ENCODE measurements at regions not wholly inside any gene's neighbourhood (a gene's known extent, or its start where the extent isn't known, plus 50 kb on each side); places are given as distances from the start of the nearest gene placed in this dataset.
"Not testable (repeated sequence)": the region's sequence is repeated elsewhere in the genome, so short reads cannot be mapped to it uniquely, and the experiment has no call there.

DNA sequence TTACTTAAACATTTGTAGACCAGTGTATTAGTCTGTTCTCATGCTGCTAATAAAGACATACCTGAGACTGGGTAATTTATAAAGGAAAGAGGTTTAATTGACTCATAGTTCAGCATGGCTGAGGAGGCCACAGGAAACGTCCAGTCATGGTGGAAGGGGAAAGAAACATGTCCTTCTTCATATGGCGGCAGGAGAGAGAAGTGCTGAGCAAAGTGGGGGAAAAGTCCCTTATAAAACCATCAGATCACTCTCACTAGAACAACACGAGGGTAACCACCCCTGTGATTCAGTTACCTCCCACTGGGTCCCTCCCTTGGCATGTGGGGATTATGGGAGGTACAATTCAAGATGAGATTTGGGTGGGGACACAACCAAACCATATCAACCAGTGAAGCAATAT, 247.1 kb downstream of the UTRN start:
- not testable (repeated sequence) for DNase-seq (ENCODE audit: low read depth, low spot score)

- no peak for DNase-seq (ENCODE audit: low read depth, low spot score)
Measured at GRCh38 chr6:144534180-144534579, 249.0 kb downstream of the UTRN start.

- DNase-seq (ENCODE audit: low read depth, low spot score), result no peak
Measured at GRCh38 chr6:144535630-144536029, 250.5 kb downstream of the UTRN start.

DNA sequence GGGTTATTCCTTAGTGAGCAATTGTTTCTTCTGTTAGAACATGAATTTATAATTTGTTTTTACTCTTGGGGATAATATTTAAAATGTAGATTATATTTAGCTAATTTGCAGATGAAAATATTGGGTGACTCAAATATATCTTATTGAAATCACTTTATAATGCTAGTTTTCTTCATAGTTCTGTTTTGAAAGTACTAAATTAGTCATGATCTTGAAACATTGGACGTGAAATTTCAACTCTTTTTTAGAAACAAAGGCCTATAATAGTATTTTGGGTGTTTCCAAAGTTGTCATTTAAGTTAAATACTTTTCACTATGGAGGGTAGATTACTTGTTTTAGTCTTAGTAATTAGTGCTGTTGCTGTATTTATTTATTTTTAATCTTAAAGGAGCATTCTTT, 250.9 kb downstream of the UTRN start:
- DNase-seq (ENCODE audit: low read depth, low spot score), result no peak

- DNase-seq (ENCODE audit: low read depth, low spot score), result no peak
Measured at GRCh38 chr6:144543006-144543871, 258.1 kb downstream of the UTRN start.

DNA sequence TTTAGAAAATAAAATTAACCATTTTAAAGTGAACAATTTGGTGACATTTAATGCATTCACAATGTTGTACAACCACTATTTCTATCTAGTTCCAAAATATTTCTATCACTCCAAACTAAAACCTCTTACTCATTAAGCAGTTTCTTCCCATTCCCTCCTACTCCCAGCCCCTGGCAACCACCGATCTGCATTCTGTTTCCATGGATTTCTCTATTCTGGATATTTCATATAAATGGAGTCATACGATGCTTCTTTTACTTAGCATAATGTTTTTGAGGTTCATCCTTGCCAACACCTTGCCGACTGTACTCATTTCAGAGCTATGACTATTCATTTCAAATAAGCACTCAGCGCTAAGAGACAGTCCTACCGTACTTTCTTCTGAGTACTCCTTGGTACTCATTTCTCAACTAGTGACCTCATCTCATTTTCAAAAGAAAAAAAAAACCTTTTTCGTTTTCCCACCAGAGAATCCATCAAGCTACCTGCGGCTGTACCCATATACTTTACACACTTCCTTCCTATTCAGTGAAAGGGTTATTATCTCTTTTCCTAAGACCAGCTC, 259.2 kb downstream of the UTRN start:
- no peak for DNase-seq (ENCODE audit: low read depth, low spot score)

DNA sequence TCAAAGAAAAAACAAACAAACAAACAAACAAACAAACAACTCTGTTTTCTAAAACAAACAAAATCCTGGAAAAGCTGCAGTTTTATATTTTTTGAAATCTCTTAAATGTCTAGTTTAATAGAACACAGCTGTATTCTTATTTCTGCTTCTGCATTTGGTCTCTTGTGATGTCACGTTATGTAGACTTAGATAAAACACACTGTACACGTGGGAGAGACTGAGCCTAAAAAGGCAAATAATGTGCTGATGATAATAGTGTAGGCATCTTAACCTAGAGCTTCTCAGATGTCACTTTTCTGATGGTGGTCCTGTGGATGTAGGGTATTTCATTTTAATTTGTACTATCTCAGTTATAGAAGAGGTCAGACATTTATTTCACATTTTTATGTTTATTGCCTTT, 261.7 kb downstream of the UTRN start:
- DNase-seq (ENCODE audit: low read depth, low spot score), result no peak

DNA sequence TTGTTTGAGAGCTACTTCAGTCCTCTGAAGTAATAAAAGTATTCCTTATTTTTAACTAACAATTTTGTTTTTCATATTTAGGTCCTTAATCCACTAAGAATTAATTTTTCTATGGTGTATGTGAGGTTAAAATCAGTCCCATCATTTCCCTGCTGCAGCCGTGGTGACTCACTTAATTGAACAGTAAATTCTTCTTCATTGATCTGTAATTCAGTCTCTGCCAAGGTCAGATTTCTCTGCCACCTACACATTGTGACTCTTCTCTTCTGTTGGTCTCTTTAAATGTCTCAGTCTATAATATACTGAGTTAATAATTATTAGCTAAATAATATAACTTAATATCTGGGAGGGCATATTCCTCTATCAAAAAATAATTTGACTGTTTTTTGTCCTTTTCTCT, 262.3 kb downstream of the UTRN start:
- DNase-seq (ENCODE audit: low read depth, low spot score), result no peak

DNA sequence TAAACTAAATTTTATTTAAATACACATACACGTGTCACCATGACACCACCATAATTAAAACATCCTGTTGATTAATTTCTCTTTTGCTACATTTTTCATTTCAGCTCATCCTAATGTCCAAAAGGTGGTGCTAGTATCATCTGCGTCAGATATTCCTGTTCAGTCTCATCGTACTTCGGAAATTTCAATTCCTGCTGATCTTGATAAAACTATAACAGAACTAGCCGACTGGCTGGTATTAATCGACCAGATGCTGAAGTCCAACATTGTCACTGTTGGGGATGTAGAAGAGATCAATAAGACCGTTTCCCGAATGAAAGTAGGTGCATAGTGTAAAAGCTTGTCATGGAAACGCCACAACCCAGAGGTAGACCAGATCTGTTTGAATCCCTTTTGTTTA, 263.4 kb downstream of the UTRN start:
- no peak for DNase-seq (ENCODE audit: low read depth, low spot score)

DNA sequence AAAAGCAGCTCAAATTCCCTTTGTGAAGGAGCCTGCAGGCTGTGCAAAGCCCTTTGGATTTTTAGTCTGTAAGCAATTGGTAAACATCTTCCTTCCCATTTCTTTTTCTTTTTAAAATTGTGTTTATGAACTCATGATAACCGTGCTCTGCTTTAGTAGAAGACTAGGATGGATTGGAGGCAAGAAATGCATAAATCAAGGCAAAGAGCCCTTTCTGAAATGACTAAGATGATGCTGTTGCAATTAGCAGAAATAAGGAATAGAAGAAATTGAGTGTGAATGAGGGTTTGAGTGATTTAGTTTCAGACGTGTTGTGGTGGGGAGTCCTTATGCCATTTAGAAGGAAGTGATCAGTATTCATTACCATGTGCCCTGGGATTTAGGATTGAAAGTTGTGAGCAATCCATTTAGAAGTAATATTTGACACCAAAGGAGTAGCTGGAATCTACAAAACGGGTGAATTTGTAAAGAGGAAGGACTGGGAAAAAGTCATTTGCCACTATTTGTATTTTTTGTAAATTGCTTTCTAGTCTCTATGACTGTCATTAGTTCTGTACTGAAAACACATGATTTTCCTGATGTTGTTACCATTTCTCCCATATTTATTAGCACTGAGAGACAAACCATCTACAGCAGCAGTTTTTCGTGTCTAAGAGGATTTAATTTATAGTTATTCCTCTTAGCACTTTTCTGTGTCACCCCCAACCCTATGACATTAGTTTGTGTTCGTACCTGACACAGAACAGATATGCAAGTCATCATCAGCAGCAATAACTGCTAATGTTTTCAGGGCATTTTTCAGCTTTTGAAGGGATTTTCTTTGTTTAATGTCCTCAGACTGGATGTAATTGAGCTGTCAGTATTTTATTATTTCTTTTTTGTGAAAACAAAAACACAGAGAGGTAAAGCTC, 265.0 kb downstream of the UTRN start:
- no peak for DNase-seq (ENCODE audit: low read depth, low spot score)

GRCh38 chr6:144551339-144551738, 266.2 kb downstream of the UTRN start:
- no peak for DNase-seq (ENCODE audit: low read depth, low spot score)

DNA sequence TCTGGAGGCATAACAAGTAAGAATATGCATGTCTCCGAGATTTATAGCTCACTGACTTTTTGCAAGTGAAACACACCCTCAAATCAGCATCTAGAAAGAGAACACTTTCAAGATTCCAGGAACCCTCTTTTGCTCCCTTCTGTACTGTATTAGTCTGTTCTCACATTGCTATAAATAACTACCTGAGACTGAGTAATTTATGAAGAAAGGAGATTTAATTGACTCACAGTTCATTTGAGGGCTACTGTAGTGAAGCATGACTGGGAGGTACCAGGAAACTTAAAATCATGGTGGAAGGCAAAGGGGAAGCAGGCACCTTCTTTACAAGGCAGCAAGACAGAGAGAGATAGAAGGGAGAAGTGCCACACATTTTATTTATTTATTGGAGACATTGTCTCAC, 269.9 kb downstream of the UTRN start:
- no peak for DNase-seq (ENCODE audit: low read depth, low spot score)

DNA sequence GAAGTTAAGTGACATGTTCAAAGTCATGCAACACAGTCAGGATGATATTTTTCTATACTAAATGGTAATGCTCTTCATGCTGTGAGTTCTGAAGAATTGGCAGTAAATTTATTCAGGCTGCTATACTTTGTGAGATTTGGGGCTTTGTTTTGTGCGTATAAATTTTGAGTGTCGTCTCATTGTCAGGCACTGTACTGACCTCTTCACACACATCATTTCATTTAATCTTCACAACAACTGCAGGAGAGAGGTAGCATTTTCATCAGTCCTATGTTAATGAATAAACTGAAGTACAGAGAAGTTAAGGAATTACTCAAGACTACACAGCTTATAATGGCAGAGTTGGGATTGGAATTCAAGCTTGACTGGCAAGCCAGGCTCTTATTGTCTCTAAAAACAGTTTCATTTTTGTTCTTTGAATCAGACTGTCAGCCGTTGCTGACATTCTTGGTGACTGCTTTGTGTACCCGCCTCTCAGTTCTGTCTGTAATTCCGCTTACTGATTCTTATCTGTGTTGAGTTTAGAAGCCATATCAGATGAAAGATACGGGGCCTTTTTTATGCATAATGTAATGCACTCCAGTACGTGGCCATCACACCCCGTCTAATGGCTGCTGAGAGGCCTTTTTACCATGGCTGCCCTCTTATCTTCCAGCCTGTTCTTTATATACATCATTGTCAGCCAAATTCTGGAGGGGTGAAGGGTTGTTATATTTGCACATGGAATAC, 274.9 kb downstream of the UTRN start:
- no peak for DNase-seq (ENCODE audit: low read depth, low spot score)

GRCh38 chr6:144561455-144562043, 276.4 kb downstream of the UTRN start:
- DNase-seq (ENCODE audit: low read depth, low spot score), result no peak

DNA sequence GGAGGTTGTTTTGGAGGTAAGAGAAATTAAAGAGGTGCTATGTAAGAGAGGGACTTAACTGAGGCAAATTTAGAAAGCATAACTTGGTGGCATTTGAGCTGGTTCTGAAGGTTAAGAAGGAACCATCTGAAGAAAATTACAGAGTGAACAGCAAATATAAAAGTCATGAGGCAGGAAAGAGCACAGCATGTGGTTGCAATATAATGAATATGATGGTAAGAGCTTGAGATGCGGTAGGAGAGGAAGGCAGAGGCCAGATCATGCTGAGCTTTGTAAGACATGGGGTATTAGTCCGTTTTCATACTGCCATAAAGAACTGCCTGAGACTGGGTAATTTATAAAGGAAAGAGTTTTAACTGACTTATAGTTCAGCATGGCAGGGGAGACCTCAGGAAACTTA, 279.1 kb downstream of the UTRN start:
- peak; percentile 47 for DNase-seq (ENCODE audit: low read depth, low spot score)

DNA sequence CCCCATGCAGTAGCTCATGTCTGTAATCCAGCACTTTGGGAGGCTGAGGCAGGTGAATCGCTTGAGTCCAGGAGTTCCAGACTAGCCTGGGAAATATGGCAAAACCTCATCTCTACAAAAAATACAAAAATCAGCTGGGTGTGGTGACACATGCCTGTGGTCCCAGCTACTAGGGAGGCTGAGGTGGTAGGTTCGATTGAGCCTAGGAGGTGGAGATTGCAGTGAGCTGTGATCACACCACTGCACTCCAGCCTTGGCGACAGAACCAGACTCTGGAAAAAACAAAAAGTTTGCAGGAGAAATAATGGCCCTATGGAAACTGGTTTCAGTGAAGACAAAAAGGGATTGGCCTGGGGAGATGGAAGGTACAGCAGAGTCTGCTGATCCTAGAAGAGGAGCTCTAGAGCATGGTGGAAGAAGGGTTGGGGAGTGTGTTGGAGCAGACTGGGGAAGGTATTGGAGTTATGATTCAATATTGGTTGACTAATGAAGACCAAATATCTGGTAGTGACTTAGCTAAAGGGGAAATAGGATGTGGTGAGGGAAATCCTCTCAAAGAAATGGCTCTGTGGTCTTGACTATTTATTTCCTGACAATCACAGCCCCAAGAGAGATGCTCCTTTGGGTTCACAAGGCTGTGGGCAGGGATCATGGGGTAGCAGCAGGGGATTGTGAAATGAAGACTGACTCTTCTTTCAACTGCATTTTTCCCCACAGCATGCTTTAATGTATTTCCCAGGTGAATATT, 281.9 kb downstream of the UTRN start:
- no peak for DNase-seq (ENCODE audit: low read depth, low spot score)

- DNase-seq (ENCODE audit: low read depth, low spot score), result no peak
Measured at GRCh38 chr6:144568241-144568640, 283.1 kb downstream of the UTRN start.

DNA sequence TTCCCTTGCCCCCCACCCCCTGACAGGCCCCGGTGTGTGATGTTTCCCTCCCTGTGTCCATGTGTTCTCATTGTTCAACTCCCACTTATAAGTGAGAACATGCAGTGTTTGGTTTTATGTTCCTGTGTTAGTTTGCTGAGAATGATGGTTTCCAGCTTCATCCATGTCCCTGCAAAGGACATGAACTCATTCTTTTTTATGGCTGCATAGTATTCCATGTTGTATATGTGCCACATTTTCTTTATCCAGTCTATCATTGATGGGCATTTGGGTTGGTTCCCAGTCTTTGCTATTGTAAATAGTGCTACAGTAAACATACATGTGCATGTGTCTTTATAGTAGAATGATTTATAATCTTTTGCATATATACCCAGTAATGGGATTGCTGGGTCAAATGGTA, 287.4 kb downstream of the UTRN start:
- DNase-seq (ENCODE audit: low read depth, low spot score), result not testable (repeated sequence)

DNA sequence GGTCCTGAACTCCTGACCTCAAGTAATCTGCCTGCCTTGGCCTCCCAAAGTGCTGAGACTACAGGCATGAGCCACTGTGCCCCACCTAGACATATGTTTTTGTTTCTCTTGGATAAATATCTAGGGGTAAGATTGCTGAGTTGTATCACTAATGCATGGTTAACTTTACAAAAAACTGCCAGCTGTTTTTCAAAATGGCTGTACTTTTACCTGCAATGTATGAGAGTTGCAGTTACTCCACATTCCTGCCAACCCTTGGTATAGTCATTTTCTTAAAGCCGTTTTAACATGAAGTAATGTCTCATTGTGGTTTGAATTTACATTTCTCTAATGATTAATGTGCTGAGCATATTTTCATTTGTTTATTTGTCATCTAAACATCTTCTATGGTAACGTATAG, 289.7 kb downstream of the UTRN start:
- no peak for DNase-seq (ENCODE audit: low read depth, low spot score)

DNA sequence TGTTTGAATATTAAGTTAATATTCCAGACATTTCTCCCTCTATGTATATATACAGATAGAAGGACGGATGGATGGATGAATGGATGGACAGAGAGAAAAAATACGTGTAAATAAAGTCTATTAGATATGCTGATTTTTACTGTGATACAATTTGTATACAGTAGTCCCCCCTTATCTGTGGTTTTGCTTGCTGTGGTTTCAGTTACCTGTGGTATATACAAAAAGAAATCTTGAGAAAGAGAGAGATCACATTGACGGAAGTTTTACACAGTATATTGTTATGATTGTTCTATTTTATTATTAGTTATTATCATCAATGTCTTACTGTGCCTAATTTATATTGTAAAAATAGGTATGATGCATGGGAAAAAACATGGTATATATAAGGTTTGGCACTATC, 290.2 kb downstream of the UTRN start:
- no peak for DNase-seq (ENCODE audit: low read depth, low spot score)

- no peak for DNase-seq (ENCODE audit: low read depth, low spot score)
Measured at GRCh38 chr6:144576871-144577270, 291.7 kb downstream of the UTRN start.

Measured in smooth muscle cell of the brain vasculature (primary cell).